NB4 (cell line): ENCODE measurements at regions not wholly inside any gene's neighbourhood (a gene's known extent, or its start where the extent isn't known, plus 50 kb on each side); places are given as distances from the start of the nearest gene placed in this dataset.

Experiments used
- DNase-seq: peaks from one replicate; pipeline ENCODE4 v3.0.0; 2010; ENCODE audit warnings: low read depth
- H3K4me3 ChIP-seq: one replicate; pipeline ENCODE4 v1.5.1; 2011; ENCODE audit warnings: mild to moderate bottlenecking, low read depth, low read length, moderate library complexity
- CTCF ChIP-seq: IDR thresholded peaks from one replicate; pipeline ENCODE4 v1.5.1; 2012; ENCODE audit warnings: low read depth, low read length
- MAX ChIP-seq: IDR thresholded peaks from 2 replicates; pipeline ENCODE4 v1.6.1; 2011; ENCODE audit warnings: low read depth, low read length
- MYC ChIP-seq: IDR thresholded peaks from 2 replicates; pipeline ENCODE4 v1.6.1; 2011; ENCODE audit warnings: low read depth, low read length
- POLR2A ChIP-seq: IDR thresholded peaks from 2 replicates; pipeline ENCODE4 v1.6.1; 2011; ENCODE audit warnings: mild to moderate bottlenecking; ENCODE audit not compliant: insufficient read length; ENCODE audit errors: extremely low read depth

DNA sequence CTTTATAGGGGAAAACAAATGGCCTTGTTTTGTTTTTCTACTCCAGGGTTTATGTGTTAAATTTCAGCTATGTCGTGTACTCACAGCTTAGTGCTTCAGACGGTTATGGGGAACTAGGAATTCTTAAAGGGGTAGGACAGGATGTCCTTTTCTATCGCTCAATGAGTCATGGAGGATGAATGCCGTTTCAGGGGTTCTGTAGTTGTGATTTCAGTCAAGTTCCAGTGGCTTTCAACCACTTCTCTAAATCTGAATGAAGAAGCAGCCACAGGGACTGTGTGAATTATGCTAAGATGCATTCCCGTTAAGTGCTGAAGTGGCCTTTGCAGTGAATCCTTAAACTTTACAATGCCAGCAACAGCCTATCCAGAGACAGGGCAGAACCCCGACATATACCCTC, 1231.7 kb upstream of the ZEB2 start:
- DNase-seq: peak; percentile 92
- H3K4me3 ChIP-seq: no peak overlapping the region
- 0 out of 2 replicates have a peak, but pooled peaks have one; percentile 15 for TF ChIP-seq MAX
- no peak for TF ChIP-seq CTCF
- TF ChIP-seq POLR2A: no peak
- TF ChIP-seq MYC: peak; percentile 36; the same call in 1 of the 2 replicates

- peak; percentile 36 for DNase-seq
- TF ChIP-seq CTCF (no peak), MAX (no peak), POLR2A (no peak), MYC (no peak)
- H3K4me3 ChIP-seq: no peak overlapping the region
These were observed 1231.2 kb upstream of the ZEB2 start for GRCh38 chr2:145751155-145751554.

- H3K4me3 ChIP-seq: no peak overlapping the region
- TF ChIP-seq MAX (no peak), MYC (no peak), CTCF (no peak), POLR2A (no peak)
- no peak for DNase-seq
These were observed 1230.7 kb upstream of the ZEB2 start for GRCh38 chr2:145750612-145751011.

DNA sequence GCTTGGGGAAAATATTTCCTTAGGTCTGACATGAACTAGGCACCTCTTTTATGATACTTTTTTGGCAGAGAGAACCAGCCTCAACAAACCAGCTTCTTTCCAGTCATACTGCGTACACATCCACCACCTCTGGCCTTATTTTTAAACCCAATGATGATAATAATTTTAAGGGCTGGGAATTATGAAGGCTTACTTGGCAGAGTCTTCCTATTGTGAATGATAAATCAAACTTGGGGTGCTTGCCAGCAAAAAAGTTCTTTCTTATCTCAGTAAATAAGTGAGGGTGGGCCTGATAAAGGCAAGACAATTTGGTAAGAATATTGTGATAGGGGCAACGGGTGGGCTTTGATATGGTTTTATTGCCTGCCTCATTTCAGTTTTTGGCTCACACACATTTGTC, 1230.2 kb upstream of the ZEB2 start:
- DNase-seq: no peak
- TF ChIP-seq CTCF (no peak), MYC (no peak), MAX (no peak)
- no peak overlapping the region for H3K4me3 ChIP-seq

GRCh38 chr2:145749556-145749955, 1229.6 kb upstream of the ZEB2 start:
- no peak overlapping the region for H3K4me3 ChIP-seq
- TF ChIP-seq MAX: no peak
- TF ChIP-seq CTCF: no peak
- TF ChIP-seq POLR2A: no peak
- TF ChIP-seq MYC: no peak
- DNase-seq: no peak

- H3K4me3 ChIP-seq: no peak overlapping the region
- TF ChIP-seq POLR2A (no peak), MAX (no peak), CTCF (no peak), MYC (no peak)
- no peak for DNase-seq
These were observed 1229.0 kb upstream of the ZEB2 start for GRCh38 chr2:145748927-145749326.
